BLaER1 treated with 17β-estradiol and CSF1 and Interleukin-3, amounts not matched to agents 10 nM and 100 nM (cell line): ENCODE measurements at regions not wholly inside any gene's neighbourhood (a gene's known extent, or its start where the extent isn't known, plus 50 kb on each side); places are given as distances from the start of the nearest gene placed in this dataset.

Experiments used
- H3K27ac ChIP-seq, 11 experiments: shearing (Covaris generic); formaldehyde crosslinking; 2 replicates each; pipeline ENCODE4 v1.8.1; 2022
- H3K27me3 ChIP-seq, 11 experiments: shearing (Covaris generic); formaldehyde crosslinking; 2 replicates each; pipeline ENCODE4 v1.8.1; 2022
- H3K36me3 ChIP-seq, 11 experiments: shearing (Covaris generic); formaldehyde crosslinking; 2 replicates each; pipeline ENCODE4 v1.8.1; 2022
- H3K4me1 ChIP-seq, 10 experiments: shearing (Covaris generic); formaldehyde crosslinking; 2 replicates each; pipeline ENCODE4 v1.8.1; 2022
- H3K4me2 ChIP-seq, 11 experiments: shearing (Covaris generic); formaldehyde crosslinking; 2 replicates each; pipeline ENCODE4 v1.8.1; 2022
- H3K4me3 ChIP-seq, 10 experiments: shearing (Covaris generic); formaldehyde crosslinking; 2 replicates each; pipeline ENCODE4 v1.8.1; 2022
- H3K9ac ChIP-seq, 11 experiments: shearing (Covaris generic); formaldehyde crosslinking; 2 replicates each; pipeline ENCODE4 v1.8.1; 2022
- H3K9me3 ChIP-seq, 11 experiments: shearing (Covaris generic); formaldehyde crosslinking; replicated peaks in 1 of 11; 2 replicates each; pipeline ENCODE4 v1.8.1; 2022
- H4K20me1 ChIP-seq, 11 experiments: shearing (Covaris generic); formaldehyde crosslinking; 2 replicates each; pipeline ENCODE4 v1.8.1; 2022
- Cebpa-rat ChIP-seq, 11 experiments: shearing (Covaris generic); IDR thresholded peaks; 2 replicates each; pipeline ENCODE4 v1.8.1; 2022

GRCh38 chr6:153539602-153540001 lies 408.5 kb upstream of the RGS17 start:
- Histone ChIP-seq H3K9me3 (peaks cover 0 to 20% (median 0%) of the 10 kb centered on the region in 11 experiments; a peak in 6 of 22 replicates), H3K9ac (no peak overlapping the region), H4K20me1 (no peaks in the 10 kb centered on the region), H3K4me1 (peaks cover 0 to 12% (median 1%) of the 10 kb centered on the region in 10 experiments; a peak in 7 of 20 replicates), H3K27me3 (no peaks in the 10 kb centered on the region), H3K4me2 (peak overlapping the region in 2 of 11 experiments; percentile 5 to 7; a peak in 2 of 22 replicates), H3K27ac (no peak overlapping the region), H3K4me3 (no peak overlapping the region), H3K36me3 (no peaks in the 10 kb centered on the region)
- no peak for TF ChIP-seq Cebpa-rat (IDR thresholded peaks at IDR 0.05)

- H3K4me2 ChIP-seq = peak overlapping the region in 2 of 11 experiments; percentile 16 to 29; a peak in 2 of 22 replicates
- TF ChIP-seq Cebpa-rat (IDR thresholded peaks at IDR 0.05) = no peak
- no peaks in the 10 kb centered on the region for H4K20me1 ChIP-seq
- H3K27ac ChIP-seq = no peak overlapping the region
- no peaks in the 10 kb centered on the region for H3K27me3 ChIP-seq
- H3K36me3 ChIP-seq = no peaks in the 10 kb centered on the region
- no peak overlapping the region for H3K4me3 ChIP-seq
- peaks cover 0 to 9% (median 0%) of the 10 kb centered on the region in 11 experiments; a peak in 6 of 22 replicates for H3K9me3 ChIP-seq
- H3K9ac ChIP-seq = no peak overlapping the region
- H3K4me1 ChIP-seq = peaks cover 0 to 12% (median 1%) of the 10 kb centered on the region in 10 experiments; a peak in 7 of 20 replicates
Observed at GRCh38 chr6:153538491-153538890, 407.4 kb upstream of the RGS17 start.

DNA sequence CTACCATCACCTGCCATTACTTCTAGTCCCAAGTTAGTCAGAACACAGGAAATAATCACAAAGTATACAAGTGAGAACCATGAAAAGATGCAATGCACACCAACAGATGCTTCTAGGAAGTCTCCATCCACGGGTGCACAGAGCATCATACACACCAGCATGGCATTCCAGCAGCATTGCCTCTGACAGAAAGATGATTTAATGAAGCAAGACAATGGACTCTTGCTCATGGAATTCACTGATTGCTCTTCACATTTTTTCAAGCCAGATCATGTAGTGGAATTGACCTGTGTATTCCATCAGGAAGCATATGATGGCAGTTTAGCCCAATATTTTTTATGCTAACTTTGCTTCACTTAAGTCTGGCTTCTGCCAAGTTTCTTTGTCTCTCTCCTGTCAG lies 406.3 kb upstream of the RGS17 start:
- TF ChIP-seq Cebpa-rat (IDR thresholded peaks at IDR 0.05) = no peak
- H3K9ac ChIP-seq = no peak overlapping the region
- no peaks in the 10 kb centered on the region for H3K27me3 ChIP-seq
- no peaks in the 10 kb centered on the region for H4K20me1 ChIP-seq
- no peaks in the 10 kb centered on the region for H3K36me3 ChIP-seq
- peaks cover 0 to 12% (median 1%) of the 10 kb centered on the region in 10 experiments; a peak in 7 of 20 replicates for H3K4me1 ChIP-seq
- no peak overlapping the region for H3K4me2 ChIP-seq
- H3K9me3 ChIP-seq = no peaks in the 10 kb centered on the region
- H3K27ac ChIP-seq = no peak overlapping the region
- H3K4me3 ChIP-seq = no peak overlapping the region

DNA sequence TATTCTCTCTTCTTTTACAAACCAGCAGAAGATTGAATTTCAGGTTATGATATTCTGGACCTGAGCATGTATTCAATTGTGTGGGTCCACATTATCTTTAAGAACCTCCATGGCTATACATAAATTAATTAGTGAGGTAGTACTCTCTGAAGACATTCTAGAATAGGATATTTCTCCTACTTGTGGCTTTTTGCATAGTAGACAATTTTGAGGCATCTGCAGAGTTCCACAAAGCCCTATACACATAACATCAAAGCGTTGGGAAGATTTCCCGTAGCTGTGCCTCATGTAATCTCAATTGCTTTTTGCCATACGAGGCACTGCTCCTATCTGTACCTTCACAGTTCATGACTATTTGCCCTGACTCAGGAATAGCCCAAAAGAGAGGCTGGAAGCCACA lies 395.4 kb upstream of the RGS17 start:
- Histone ChIP-seq H3K9me3 (peaks cover 0 to 41% (median 0%) of the 10 kb centered on the region in 11 experiments; a peak in 9 of 22 replicates), H3K36me3 (no peaks in the 10 kb centered on the region), H3K4me2 (peak overlapping the region in 3 of 11 experiments; percentile 16 to 75 (median 62); a peak in 4 of 22 replicates), H3K4me1 (peaks cover 0 to 26% (median 4%) of the 10 kb centered on the region in 10 experiments; a peak in 9 of 20 replicates), H3K27ac (no peak overlapping the region), H3K4me3 (no peak overlapping the region), H3K27me3 (no peaks in the 10 kb centered on the region), H3K9ac (no peak overlapping the region), H4K20me1 (no peaks in the 10 kb centered on the region)
- TF ChIP-seq Cebpa-rat (IDR thresholded peaks at IDR 0.05) = no peak

- Histone ChIP-seq H4K20me1 (no peaks in the 10 kb centered on the region), H3K36me3 (no peaks in the 10 kb centered on the region), H3K27me3 (no peaks in the 10 kb centered on the region), H3K4me1 (peaks cover 0 to 26% (median 4%) of the 10 kb centered on the region in 10 experiments; a peak in 9 of 20 replicates), H3K9ac (no peak overlapping the region), H3K4me3 (no peak overlapping the region), H3K4me2 (peak overlapping the region in 5 of 11 experiments; percentile 15 to 76 (median 62); a peak in 9 of 22 replicates), H3K9me3 (peaks cover 0 to 39% (median 0%) of the 10 kb centered on the region in 11 experiments; a peak in 9 of 22 replicates), H3K27ac (peak overlapping the region in 2 of 11 experiments; percentile 23 to 43; a peak in 3 of 22 replicates)
- TF ChIP-seq Cebpa-rat (IDR thresholded peaks at IDR 0.05) = no peak
Observed at GRCh38 chr6:153525998-153526397, 394.9 kb upstream of the RGS17 start.

GRCh38 chr6:153523390-153523789 lies 392.3 kb upstream of the RGS17 start:
- TF ChIP-seq Cebpa-rat (IDR thresholded peaks at IDR 0.05) = no peak
- Histone ChIP-seq H3K27me3 (no peaks in the 10 kb centered on the region), H3K9me3 (peaks cover 0 to 56% (median 7%) of the 10 kb centered on the region in 11 experiments; a peak in 13 of 22 replicates)

DNA sequence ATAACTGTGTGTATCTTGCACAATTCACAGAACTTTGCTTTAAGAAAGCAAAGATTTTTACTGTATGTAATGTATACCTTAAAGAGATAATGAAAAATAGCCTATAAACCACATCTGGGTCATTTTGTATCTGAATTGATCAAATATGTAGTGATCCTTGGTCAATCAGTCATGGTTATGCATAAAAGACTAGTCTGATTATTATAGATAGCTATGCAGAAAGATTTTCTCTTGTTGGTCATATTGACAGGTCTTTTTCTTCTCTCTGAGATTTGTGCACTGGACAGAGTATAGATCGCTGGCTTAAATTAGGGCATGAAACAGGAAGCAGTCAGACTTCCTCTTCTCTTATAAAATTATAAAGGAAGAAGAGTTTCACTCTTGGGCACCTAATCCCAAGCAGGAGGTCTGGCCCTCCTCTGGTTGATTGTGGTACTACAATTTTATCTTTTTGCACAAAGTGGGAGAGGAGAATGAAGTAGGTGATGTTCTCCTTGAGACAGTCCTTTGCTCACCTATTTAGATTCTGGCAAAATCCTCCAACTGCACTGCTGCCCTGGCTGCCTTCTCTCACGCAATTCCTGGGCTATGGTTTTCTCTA lies 380.9 kb upstream of the RGS17 start:
- no peaks in the 10 kb centered on the region for H3K27me3 ChIP-seq
- no peaks in the 10 kb centered on the region for H4K20me1 ChIP-seq
- H3K4me3 ChIP-seq = no peak overlapping the region
- H3K4me1 ChIP-seq = peaks cover 0 to 14% (median 5%) of the 10 kb centered on the region in 10 experiments; a peak in 8 of 20 replicates
- H3K9me3 ChIP-seq = no peaks in the 10 kb centered on the region
- no peak overlapping the region for H3K27ac ChIP-seq
- peak overlapping the region in 5 of 11 experiments; percentile 11 to 42 (median 33); a peak in 4 of 22 replicates for H3K4me2 ChIP-seq
- no peaks in the 10 kb centered on the region for H3K36me3 ChIP-seq
- no peak overlapping the region for H3K9ac ChIP-seq
- no peak for TF ChIP-seq Cebpa-rat (IDR thresholded peaks at IDR 0.05)

More at GRCh38 chr6:153523390-153523789, 392.3 kb upstream of the RGS17 start:
- Histone ChIP-seq H3K36me3 (no peaks in the 10 kb centered on the region), H4K20me1 (no peaks in the 10 kb centered on the region), H3K9ac (no peak overlapping the region), H3K4me2 (no peak overlapping the region), H3K4me3 (no peak overlapping the region), H3K4me1 (peaks cover 0 to 26% (median 4%) of the 10 kb centered on the region in 10 experiments; a peak in 9 of 20 replicates), H3K27ac (no peak overlapping the region)

- Histone ChIP-seq H3K9me3 (0 out of 22 replicates have a peak, but pooled peaks cover 0 to 4% (median 0%) of the 10 kb centered on the region in 11 experiments), H3K36me3 (no peaks in the 10 kb centered on the region)
Observed at GRCh38 chr6:153503810-153504209, 372.7 kb upstream of the RGS17 start.

GRCh38 chr6:153493501-153493900 lies 362.4 kb upstream of the RGS17 start:
- Histone ChIP-seq H3K9me3 (peaks cover 0 to 1% (median 0%) of the 10 kb centered on the region in 11 experiments; a peak in 1 of 22 replicates), H3K4me1 (no peaks in the 10 kb centered on the region), H3K27me3 (no peaks in the 10 kb centered on the region), H3K9ac (no peak overlapping the region), H3K4me3 (no peak overlapping the region), H4K20me1 (no peaks in the 10 kb centered on the region), H3K27ac (no peak overlapping the region), H3K36me3 (no peaks in the 10 kb centered on the region), H3K4me2 (no peak overlapping the region)
- no peak for TF ChIP-seq Cebpa-rat (IDR thresholded peaks at IDR 0.05)

More at GRCh38 chr6:153503810-153504209, 372.7 kb upstream of the RGS17 start:
- Histone ChIP-seq H3K9ac (no peak overlapping the region), H3K4me3 (no peak overlapping the region), H3K27ac (no peak overlapping the region), H3K27me3 (no peaks in the 10 kb centered on the region), H3K4me2 (no peak overlapping the region), H3K4me1 (no peaks in the 10 kb centered on the region), H4K20me1 (no peaks in the 10 kb centered on the region)
- no peak for TF ChIP-seq Cebpa-rat (IDR thresholded peaks at IDR 0.05)
